ENCODE measurements at regions not wholly inside any gene's neighbourhood (a gene's known extent, or its start where the extent isn't known, plus 50 kb on each side); places are given as distances from the start of the nearest gene placed in this dataset.

DNA sequence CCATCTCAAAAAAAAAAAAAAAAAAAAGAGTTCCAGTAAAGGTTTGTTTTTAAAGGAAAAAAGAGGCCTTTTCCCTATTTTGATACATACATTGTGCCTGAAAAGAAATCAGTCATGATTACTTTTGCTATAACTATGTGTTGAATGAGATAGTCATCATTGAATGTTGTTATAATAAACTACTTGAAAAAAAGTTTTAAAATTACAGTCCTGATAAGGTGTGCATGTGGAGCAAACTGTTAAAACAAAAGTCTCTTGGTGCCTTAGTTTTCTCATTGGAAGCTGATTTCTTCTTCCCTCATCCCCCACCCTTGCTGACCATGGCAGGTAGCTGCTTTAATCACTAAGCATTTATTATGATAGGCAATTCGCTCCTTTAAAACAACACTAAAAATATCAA lies 172.3 kb upstream of the TBCA start:
- no peak for DNase-seq (ENCODE audit: low read depth)

DNA sequence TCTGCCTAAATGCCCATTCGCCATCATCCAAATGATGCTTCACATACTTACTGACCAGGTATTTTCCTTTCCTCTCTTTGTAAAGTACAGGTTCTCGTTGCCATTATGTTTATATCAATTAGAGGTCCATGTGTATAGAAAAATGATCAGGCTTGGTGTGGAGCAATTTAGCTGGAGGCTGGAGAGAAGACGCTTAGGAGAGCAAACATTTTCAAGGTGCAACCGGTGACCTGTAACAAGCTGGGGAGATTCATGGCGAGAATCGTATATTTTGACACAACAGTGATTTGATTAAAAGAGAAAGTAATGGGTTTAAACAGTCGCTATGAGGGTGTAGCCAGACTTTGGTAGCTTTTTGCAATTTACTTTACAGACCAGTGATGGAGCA lies 170.9 kb upstream of the TBCA start:
- DNase-seq (ENCODE audit: low read depth) = no peak

DNA sequence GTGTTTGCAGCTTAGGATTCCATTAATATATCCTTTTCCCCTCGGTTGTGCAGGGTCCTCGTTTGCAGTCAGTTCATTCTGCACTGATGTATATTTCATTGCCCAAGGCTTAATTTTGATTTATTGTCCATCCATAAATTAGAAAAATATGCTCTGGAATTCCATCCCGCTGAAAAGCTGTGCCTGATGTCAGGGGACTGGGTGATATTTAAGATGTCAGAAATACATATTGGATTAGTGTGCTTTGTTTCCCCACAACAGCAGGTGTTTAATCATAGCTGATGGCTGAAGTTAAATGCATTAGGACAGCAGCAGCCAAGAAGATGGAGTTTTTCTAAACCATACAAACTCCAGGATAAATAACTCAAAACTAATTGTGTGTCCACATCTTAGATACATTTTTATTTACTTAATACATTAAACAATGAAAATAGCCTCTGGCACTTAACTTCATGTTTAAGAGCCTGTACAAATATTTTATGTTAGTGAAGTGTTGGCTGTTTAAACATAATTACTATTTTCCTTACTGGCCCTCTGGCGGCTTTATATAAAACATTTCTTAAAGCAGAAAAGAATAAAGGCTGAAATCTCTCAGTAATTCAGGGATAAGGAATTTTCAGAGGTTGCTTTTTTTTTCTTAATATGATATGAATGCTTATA lies 170.4 kb upstream of the TBCA start:
- no peak for DNase-seq (ENCODE audit: low read depth)

DNA sequence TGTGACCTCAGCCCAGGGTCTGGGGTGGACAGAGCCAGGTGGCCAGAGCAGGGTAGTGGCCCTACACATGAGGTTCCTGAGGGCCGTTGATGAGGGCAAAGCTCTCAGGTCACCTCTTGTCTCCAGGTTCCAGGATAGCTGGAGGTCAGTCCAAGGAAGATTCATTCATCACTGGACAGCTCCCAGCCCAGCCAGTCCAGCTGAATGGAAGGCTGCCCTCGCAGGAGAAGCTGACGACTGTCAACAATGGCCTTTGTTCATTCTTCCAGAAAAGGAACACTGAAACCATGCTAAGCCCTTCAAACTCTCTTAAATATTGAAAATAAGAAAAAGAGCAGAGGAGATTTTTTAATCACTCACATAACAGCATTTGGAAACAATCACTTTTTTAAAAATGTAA lies 169.7 kb upstream of the TBCA start:
- no peak for DNase-seq (ENCODE audit: low read depth)

DNA sequence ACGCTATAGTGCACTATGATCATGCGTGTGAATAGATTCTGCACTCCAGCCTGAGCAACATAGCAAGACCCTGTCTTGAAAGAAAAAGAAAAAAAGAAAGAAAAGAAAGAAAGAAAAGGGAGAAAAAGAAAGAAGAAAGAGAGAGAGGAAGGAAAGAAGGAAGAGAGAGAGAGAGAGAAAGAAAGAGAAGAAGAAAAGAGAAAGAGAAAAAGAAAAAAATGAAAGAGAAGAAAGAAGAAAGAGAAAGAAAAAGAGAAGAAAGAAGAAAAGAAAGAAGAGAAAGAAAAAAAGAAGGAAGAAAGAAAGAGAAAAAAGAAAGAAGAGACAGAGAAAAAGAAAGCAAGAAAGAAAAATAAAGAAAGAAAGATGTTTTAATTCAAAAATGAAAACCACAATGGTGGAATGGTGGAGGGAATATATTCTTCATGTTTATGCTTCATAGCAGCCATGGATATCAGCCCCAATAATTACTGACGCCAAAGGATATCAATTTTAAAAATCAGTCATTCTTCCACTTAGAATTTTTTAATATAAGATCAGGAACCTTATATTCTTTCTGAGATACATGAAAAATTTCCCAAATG lies 168.7 kb upstream of the TBCA start:
- DNase-seq (ENCODE audit: low read depth) = no peak

GRCh38 chr5:77943851-77944250 lies 167.7 kb upstream of the TBCA start:
- no peak for DNase-seq (ENCODE audit: low read depth)

GRCh38 chr5:77942578-77943239 lies 166.6 kb upstream of the TBCA start:
- no peak for DNase-seq (ENCODE audit: low read depth)

DNA sequence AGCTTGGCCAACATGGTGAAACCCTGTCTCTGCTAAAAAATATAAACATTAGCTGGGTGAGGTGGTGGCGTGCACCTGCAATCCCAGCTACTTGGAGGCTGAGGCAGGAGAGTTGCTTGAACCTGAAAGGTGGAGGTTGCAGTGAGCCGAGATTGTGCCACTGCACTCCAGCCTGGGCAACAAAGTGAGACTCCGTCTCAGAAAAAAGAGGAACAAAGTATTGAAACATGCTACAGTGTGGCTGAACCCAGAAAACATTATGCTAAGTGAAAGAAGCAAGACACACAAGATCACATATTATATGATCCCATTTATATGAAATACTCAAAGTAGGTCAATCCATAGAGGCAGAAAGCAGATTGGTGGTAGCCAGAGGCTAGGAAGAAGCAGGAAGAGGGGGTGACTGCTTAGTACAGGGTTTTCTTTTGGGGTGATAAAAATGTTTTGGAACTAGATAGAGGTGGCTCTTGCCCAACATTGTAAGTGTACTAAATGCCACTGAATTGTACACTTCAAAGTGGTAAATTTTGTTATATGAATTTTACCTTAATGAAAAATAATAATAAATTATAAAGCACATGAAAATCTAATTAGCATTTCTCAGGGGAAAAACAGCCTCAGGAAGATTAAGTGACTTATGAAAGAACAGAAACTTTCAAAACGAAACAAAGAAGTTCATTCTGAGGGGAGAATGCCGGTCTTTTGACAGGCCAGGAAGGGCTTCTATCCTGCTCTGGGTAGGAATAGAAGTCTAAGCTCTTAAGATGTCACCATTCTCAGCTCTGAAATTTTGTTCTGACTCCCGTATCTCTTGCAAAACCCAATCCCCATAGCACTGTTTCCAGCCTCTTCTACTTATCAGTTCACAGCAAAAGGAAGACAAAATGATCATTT lies 161.1 kb upstream of the TBCA start:
- DNase-seq (ENCODE audit: low read depth) = no peak

- no peak for DNase-seq (ENCODE audit: low read depth)
Measured at GRCh38 chr5:77936365-77936693, 160.2 kb upstream of the TBCA start.

- peak; percentile 14 for DNase-seq (ENCODE audit: low read depth)
Measured at GRCh38 chr5:77935506-77936364, 159.6 kb upstream of the TBCA start.

DNA sequence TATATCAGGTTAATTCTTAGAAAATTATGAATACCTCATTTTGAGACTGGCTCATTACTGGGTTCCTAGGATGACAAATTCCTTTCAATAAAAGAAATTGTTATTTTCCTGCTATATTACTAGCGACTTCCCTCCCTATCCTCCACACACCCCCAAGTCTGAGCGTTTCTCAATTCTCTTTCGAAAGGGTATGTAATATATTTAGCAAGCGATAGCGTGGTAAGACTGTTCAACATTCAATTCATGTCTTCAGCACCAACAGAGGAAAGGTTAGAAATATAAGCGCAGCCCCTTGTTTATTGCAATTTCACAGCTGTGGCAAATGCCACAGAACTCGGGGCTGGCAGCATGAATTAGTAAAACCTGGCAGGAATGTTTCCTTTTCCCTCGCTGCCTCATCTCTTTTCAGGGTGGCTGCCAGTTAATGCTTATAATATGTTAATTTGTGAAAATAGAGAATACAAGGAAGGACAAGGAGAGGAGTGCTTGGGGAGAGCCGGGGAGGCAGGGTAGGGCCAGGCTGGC lies 152.7 kb upstream of the TBCA start:
- DNase-seq (ENCODE audit: low read depth) = no peak

GRCh38 chr5:77926337-77926736 lies 150.2 kb upstream of the TBCA start:
- DNase-seq (ENCODE audit: low read depth) = no peak

DNA sequence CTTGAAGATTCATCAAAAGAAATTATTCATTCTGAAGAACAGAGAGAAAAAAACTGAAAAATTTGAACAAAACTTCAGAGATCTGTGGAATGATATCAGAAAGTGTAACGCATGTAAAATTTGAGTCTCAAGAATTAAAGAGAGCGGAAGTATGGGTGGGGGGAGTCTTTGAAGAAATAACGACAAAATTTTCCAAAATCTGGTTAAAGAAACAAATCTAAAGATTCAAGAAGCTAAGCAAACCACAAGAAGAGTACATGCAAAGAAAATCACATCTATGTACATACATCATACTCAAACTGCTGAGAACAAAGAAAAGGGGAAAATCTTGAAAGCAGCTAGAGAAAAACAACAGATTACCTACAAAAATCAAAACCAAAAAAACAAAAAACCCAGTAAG lies 149.4 kb upstream of the TBCA start:
- DNase-seq (ENCODE audit: low read depth) = no peak

GRCh38 chr5:77924081-77924480 lies 147.9 kb upstream of the TBCA start:
- DNase-seq (ENCODE audit: low read depth) = no peak

GRCh38 chr5:77923666-77924065 lies 147.5 kb upstream of the TBCA start:
- DNase-seq (ENCODE audit: low read depth) = no peak

- no peak for DNase-seq (ENCODE audit: low read depth)
Measured at GRCh38 chr5:77921094-77921768, 145.1 kb upstream of the TBCA start.

DNA sequence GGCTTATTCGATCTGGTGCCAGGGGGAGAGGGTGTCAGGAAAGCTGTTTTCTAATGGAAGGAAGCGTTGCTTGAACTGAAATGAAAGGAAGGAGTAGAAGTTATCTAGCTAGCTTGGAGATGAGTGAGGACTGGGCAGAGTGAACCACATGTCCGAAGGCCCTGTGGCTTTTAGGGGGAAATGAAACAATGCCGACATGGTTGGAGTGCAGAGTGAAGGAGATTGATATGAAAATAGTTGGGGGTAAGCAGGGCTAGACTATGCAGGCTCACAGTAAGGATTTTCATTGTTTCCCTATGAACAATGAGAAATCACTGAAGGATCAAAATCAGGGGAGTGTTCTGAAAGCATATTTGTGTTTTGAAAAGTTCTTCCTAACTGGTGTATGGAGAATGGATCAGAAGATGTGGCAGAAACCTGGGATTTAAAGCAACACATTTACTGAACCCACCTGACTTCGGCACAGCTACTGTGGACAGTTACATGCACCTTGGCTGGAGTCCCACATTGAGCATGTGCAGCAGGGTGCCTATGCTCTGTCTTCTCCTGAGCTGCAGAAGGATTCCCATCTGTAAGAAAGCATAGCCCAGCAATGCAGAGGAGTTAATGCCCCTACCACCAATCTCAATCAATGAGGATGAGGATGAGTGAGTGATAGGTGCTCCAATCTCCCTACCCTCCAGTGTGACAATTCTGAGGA lies 144.4 kb upstream of the TBCA start:
- no peak for DNase-seq (ENCODE audit: low read depth)

GRCh38 chr5:77915346-77915745 lies 139.2 kb upstream of the TBCA start:
- no peak for DNase-seq (ENCODE audit: low read depth)

GRCh38 chr5:77912721-77913120 lies 136.6 kb upstream of the TBCA start:
- no peak for DNase-seq (ENCODE audit: low read depth)

GRCh38 chr5:77910602-77911188 lies 134.6 kb upstream of the TBCA start:
- DNase-seq (ENCODE audit: low read depth) = no peak

All from GM04504 (cell line).